HG03103 (cell line): ENCODE measurements at regions not wholly inside any gene's neighbourhood (a gene's known extent, or its start where the extent isn't known, plus 50 kb on each side); places are given as distances from the start of the nearest gene placed in this dataset.

Source experiments
- ATAC-seq: cut with Tn5 transposase; IDR thresholded peaks from one replicate; pipeline ENCODE4 v1.9.1; 2021; ENCODE audit warnings: low read depth; ENCODE audit not compliant: unreplicated experiment

DNA sequence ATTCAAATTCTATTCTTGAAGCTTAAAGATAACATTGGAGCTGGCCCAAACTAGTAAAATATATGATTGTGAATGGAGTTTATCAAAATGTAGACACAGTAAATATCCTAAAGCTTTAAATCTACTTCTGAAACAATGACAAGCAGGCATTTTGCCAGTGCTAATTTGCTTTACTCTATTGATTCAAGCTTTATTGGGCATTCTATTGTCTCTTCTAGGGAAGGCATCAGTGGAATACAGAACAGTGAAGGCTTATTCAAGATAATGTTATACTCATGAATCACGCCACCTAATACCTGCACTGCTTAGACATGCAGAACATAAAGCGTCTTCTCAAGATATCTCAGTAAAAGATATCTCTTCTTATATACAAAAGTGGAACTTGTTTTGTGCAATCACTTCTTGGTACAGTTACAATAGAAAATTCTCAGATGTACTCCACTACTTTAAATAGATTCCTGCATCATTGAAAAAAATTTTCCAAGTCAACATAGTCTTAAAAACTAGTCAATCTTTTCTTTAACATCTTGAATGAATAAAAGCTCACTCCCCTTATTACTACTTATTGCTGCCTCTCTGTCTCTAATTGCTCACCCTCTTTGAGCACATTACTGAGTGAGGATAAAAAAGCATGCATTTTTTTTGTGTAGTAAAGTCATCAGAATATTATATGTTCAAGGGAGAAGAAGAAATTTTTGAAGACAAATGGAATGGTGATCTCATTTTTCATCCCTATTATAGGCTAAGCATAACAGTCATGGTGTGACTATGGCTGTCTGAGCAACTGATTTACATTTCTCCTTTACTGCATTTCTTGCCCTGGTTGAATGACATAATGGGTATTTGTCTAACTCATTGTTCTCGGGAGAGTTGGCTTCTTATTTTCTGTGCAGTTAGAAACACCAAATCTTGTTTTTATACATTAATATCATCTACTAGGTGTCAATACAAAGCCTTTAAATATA lies 98.0 kb upstream of the E2F7 start:
- ATAC-seq = no peak

DNA sequence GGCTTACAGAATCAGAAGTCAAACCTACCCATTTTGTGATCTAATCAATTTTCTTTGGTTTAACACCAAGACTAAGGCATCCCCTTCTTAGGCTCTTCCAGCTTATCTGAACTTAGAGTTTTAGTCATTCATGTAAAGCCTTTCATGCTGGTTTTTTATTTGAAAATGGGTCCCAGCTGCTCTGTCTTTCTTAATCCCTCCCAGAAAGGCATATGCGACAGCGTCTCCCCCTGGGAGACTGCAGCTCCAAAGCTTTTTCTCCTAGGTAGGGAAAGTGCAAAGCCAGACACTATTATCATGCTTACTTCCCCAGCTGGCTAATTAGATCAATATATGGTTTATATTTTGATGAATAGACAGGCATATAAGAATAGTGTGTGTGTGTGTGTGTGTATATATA lies 96.6 kb upstream of the E2F7 start:
- ATAC-seq = no peak

DNA sequence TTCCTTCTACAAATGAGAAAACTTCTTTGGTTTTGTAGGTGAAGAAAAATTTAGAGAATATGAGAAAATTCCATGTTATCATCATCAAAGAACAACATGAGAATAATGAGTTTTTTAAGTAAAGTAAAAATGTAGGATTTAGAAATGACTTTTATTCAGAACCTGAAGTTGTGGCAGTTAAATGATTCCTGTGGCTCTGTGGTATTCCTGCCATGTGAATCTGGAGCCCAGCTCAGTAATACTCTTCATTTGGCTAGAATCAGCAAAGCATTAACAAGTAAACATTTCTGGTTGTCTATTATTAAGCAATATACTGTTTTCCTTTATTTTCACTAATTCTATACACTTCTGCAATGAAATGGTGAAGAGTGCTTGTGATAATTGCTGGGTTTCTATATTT lies 95.6 kb upstream of the E2F7 start:
- ATAC-seq = no peak

DNA sequence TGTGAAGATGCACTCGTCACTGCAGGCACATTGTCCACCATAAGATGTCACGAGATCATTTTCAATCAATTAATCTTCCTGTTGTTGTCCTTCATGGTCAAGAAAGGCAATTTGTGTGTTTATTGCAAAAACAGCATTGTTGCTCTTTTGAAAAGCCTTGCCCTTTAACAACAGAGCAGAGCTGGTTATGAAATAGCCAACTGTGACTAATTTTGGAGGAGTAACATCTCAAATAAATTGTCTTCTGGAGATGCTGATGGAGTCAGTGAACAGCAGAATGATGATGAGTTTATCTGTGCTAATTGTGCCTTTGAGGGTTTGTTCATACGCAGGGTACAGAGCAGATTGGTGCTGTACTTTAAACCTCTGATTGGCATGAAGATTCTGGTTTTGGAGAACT lies 88.3 kb upstream of the E2F7 start:
- no peak for ATAC-seq

DNA sequence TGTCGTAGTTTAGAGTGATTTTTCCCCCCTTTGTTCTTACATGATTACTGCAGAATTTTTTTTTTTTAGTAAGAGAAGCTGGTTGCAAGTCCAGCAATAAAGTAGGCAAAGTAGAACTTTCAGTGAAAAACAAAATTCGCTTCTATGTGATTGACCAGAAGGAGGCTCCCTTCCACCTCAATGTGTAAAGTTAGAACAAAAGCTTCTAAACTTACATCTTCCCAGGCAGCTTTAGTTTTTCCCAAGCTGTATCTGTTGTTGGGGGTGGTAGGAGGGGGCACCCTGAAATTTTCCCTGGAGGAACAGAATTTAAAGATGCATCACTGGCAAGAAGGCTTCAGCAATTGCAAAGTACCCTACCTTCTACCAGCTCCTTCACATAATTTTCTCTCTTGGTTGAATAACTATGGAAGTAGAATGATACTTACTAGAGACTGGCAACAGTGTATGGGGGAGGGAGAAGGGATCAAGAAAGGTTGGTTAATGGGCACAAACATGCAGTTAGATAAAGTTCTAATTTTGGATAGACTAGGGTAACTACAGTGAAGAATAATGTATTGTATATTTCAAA lies 87.3 kb upstream of the E2F7 start:
- no peak for ATAC-seq

DNA sequence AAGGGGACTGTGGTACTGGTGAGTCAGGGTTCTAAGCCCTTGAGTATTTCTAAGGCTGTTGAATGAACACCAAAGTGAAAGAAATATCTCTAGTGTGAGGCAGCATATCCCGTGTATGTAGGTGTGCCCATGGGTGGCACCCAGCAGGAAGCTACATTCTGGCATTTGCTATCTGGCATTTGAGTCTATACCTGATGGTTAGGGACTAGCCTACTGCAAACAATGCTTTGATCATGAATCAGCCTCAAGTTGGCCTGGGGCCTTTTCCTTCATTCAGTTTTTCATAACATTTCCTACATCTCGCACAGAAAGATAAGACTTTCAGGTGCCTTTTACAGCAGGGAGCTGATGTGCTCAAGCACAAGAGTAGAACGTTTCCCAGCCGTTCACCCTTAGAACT lies 85.7 kb upstream of the E2F7 start:
- ATAC-seq = no peak

DNA sequence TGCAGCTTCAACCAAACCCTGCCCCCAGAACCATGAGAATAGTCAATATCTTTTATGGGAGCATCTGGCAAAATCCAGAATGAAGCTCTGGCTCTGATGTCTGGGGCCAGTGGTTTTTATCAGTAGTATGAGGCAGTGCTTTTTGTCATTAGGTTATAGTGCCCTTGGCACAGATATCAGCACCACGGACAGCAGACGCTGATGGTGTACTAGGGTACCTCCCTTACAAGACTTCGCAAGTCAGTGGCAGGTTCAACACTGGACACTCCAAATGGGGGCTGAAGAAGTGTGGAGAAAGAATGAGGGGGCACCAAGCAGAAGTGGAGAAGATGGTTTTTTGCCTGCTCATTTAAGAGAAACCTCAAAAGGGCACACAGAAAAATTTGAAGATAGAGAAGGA lies 68.2 kb upstream of the E2F7 start:
- ATAC-seq = no peak

DNA sequence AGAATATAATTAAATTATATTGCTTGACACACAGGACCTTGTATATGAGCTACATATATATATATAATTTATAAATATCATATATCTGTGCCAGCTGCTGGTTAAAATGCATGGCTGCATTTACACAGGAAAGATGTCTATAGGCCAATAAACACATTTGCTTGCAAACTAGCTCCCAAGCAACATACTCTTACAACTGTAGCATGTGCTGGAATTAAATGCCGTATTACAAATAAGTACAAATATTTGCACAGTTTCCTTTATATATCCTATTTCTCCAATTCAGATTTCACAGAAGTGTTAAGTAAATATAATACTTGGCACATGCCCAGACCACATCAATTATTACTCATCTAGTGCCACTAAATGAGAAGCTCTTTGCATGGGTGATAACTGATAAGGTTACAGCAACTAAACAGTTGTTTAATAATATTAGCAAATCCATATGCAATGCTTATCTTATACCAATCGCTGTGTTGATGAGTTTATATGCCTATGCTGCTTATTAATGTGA lies 66.7 kb upstream of the E2F7 start:
- no peak for ATAC-seq

DNA sequence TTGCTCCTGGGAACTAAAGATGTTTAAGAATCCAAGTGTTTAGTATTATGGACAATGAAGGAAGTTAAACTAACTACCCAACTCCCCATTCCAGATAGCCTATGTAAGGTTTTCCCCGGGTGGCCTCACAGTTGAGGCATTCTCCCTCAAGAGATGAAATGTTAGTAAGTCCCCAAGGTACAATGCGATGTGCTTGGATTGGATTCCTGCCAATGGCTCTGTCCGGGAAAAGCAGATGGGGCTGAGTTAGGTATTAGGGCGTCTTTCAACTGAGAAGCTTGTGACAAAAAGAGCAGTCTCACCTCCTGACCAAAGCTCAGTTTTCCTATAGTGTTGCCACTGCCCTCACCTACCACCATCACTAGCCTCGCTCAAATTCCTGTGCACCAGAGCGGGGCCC lies 64.8 kb upstream of the E2F7 start:
- no peak for ATAC-seq

DNA sequence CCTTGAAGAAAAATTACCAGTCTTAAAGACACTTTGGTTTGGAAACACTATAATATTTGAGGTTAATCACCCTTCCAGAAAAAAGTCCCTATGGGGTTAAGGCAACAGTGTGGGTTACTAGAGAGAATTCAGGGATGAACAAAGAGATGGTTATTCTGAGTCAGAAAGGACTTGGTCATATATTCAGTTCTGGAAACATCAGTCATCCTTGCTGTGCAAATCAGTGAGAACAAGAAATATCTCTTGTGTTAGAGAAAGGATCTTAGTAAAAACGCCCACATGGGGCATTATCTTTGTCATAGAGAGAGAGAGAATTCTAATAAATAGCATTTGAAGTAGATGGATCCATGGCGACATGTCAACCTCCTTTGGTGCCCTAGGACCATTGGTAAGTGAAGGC lies 59.4 kb upstream of the E2F7 start:
- no peak for ATAC-seq

DNA sequence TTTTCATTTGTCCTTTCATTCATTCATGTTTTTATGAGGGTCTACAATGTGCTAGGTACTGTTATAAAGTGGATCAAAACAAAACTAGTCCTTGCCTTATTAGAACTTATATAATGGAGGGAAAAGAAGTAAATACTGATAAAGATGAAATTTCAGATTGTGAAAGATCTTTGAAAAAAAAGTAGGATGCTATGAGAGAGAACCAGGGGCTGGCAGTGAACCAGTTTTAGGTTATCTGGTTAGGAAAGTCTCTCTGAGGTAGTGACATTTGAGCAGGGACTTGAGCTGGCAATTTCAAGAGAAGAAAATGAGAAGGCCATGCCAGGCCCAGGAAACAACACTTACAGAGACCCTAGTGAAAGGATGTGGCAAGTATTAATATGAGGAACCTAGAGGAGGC lies 57.3 kb upstream of the E2F7 start:
- ATAC-seq = no peak

DNA sequence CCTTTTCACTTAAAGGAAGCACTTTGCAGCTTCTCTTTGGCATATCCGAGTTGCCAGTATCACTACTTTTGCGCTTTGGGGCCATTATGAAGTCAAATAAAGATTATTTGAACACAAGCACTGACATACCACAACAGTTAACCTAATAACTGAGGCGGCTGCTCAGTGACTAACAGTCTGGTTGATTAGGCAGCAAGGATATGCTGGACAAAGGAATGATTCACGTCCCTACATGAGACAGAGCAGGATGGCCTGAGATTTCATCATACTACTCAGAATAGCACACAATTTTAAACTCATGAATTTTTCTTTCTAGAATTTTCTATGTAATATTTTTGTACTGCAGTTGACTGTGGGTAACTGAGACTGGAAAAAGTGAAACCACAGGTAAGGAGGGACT lies 56.9 kb upstream of the E2F7 start:
- no peak for ATAC-seq

DNA sequence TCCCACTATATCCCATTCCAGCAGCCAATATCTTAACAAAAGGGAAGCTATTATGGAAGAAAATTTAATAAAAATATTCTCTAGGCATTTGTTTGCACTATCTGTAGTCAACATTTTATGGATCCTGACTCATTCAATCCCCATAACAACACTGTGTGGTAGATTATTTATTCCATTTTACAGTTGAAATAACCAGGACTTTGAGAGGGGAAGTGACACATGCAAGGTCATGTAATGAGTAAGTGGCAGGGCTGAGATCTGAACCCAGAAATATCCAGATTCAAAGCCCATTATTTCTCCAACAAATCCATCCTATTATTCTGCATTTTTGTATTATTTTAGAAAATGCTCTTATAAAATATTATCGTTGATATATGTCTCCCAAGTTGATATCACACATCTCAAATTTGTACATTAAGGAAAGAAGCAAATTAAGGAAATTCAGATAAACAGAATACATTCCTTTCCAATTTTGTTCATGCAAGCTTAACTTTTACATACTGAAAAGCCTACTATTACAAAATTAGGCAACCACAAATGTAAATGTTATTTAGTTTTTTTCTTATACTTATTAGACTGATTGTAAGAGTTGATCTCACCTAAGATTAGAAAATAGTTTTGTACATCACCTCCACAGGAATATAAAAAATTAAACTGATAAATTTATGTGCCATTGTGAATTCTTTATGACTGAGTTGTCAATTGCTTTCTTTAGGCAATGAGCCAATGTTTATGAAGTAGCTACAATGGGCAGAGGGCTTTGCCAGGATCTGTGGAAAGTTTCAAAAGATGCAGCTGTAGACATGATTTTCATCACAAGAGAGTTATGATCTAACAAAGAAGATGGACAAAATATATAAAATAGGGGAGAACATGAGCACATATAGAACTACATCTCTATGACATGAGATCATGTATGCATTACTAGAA lies 55.1 kb upstream of the E2F7 start:
- no peak for ATAC-seq

DNA sequence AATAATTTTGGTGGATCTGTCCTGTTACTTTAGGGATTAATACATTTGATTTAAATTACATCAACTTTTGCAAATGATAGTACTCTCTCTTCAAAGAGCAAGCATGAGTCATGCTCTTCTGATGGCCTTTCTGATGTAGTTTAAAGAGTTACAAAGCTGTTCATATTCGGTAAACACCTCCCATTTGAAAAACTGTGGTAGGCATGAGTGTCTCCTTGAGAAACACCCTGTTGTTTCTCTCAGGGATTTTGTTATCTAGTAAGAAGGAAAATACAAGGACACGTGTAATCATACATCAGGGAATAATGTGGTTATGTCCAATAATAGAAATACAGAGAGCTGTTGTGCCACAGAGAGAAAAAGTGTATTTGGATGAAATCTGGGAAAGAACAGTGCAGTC lies 53.3 kb upstream of the E2F7 start:
- ATAC-seq = no peak

DNA sequence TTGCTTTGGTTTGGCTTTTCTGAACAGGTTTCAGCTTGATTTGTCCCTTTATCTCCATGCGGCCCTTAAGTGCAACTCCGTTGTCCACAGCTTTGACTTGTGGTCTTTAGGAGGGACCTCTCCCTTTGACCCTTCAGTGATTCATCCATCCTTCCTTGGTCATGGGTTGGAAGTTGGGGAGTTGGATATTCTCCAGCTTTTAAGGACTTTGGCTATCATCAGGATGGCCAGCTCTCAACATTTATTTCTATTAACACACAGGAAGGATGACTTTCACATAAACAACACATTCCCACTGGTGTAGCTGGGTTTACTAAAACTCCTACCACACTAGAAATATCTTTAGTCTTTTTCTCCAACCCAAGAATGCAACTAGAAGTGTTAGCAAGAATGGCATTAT lies 50.9 kb upstream of the E2F7 start:
- ATAC-seq = no peak

DNA sequence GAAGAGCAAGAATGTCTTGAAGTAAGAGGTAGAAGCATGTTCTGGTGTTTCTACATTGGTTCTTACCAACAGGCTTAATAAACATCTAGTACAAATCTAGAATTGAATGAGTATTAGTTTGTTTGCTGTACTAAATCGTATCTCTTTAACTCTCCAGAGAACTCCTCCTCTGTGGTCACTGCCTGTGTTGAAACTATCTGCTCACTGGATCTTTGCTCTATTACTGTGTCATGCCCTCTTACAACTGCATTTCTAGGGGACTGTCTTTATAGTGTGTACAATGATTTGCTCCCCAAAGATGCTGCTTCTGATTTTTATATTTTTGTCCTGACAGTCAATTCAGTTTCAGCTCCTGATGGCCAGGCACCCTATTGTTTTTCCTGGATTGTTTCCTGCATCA lies 50.1 kb upstream of the E2F7 start:
- no peak for ATAC-seq
